Lower lobe of right lung (tissue), 2 donors: ENCODE measurements at regions not wholly inside any gene's neighbourhood (a gene's known extent, or its start where the extent isn't known, plus 50 kb on each side); places are given as distances from the start of the nearest gene placed in this dataset.
A peak's percentile ranks its signal among the peaks of the same experiment; 100 is the strongest.

Experiments used
- ATAC-seq, 2 donors: fragments of 200-7000 bp; cut with Tn5 transposase; one replicate each; pipeline ENCODE4 v1.9.1; 2020 to 2022; ENCODE audit warnings: mild to moderate bottlenecking in 2 of 2, moderate library complexity in 2 of 2
- DNase-seq: peaks from one replicate; pipeline ENCODE4 v3.0.0-alpha.2; 2020
- H3K27ac ChIP-seq: fragments of 200-600 bp; one replicate; pipeline ENCODE4 v1.8.0; 2022
- H3K27me3 ChIP-seq: fragments of 200-600 bp; one replicate; pipeline ENCODE4 v1.8.0; 2022; ENCODE audit warnings: low read depth
- H3K36me3 ChIP-seq: fragments of 200-600 bp; one replicate; pipeline ENCODE4 v1.8.0; 2022; ENCODE audit warnings: mild to moderate bottlenecking
- H3K4me1 ChIP-seq: fragments of 200-600 bp; one replicate; pipeline ENCODE4 v1.8.0; 2022
- H3K4me3 ChIP-seq: fragments of 200-600 bp; one replicate; pipeline ENCODE4 v1.8.0; 2022; ENCODE audit warnings: mild to moderate bottlenecking
- H3K9me3 ChIP-seq: fragments of 200-600 bp; one replicate; pipeline ENCODE4 v1.8.0; 2022
- intact Hi-C: fragments of 100-400 bp; cut with DNase I; formaldehyde crosslinking; loops from one replicate; pipeline ENCODE4 v1.11.0; 2022
- TF ChIP-seq, protein P1 (sequence below): fragments of 200-600 bp; IDR thresholded peaks from one replicate; pipeline ENCODE4 v1.8.0; 2022; ENCODE audit warnings: antibody characterized with exemption, mild to moderate bottlenecking
- donor health status: DM: no; HTN: yes; CAD: no; lungs with severe emphysema.

DNA sequence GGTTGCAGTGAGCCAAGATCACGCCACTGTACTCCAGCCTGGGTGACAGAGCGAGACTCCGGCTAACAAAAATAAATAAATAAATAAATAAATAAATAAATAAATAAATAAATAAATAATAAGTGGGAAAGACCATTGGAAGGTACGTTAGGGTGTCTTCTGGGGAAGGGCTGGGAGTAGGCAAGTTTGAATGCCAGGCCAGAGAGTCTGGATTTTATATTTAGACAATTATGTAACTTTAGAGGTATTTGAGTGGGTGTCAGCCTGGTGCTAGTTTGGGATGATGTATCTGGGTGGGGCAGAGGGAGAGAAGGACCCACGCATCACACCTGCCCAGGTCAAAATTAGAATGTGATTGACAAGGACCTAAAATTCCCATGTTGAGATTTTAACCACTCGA, 73.1 kb upstream of the PRNP start:
- intact Hi-C loops = no loop called here
- TF ChIP-seq, protein P1, sequence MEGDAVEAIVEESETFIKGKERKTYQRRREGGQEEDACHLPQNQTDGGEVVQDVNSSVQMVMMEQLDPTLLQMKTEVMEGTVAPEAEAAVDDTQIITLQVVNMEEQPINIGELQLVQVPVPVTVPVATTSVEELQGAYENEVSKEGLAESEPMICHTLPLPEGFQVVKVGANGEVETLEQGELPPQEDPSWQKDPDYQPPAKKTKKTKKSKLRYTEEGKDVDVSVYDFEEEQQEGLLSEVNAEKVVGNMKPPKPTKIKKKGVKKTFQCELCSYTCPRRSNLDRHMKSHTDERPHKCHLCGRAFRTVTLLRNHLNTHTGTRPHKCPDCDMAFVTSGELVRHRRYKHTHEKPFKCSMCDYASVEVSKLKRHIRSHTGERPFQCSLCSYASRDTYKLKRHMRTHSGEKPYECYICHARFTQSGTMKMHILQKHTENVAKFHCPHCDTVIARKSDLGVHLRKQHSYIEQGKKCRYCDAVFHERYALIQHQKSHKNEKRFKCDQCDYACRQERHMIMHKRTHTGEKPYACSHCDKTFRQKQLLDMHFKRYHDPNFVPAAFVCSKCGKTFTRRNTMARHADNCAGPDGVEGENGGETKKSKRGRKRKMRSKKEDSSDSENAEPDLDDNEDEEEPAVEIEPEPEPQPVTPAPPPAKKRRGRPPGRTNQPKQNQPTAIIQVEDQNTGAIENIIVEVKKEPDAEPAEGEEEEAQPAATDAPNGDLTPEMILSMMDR = no peak
- ATAC-seq = no peak
- DNase-seq = no peak
- no peaks in the 10 kb centered on the region for H3K9me3 ChIP-seq
- no peak overlapping the region for H3K4me3 ChIP-seq
- peaks cover 6% of the 10 kb centered on the region for H3K4me1 ChIP-seq
- H3K27me3 ChIP-seq = no peaks in the 10 kb centered on the region
- H3K36me3 ChIP-seq = no peaks in the 10 kb centered on the region
- no peak overlapping the region for H3K27ac ChIP-seq

GRCh38 chr20:4610871-4611270, 75.4 kb upstream of the PRNP start:
- TF ChIP-seq, protein P1 = no peak
- H3K27me3 ChIP-seq = no peaks in the 10 kb centered on the region
- no peak overlapping the region for H3K4me3 ChIP-seq
- intact Hi-C loops = no loop called here
- no peak for ATAC-seq
- no peak overlapping the region for H3K27ac ChIP-seq
- no peaks in the 10 kb centered on the region for H3K36me3 ChIP-seq
- H3K4me1 ChIP-seq = peaks cover 6% of the 10 kb centered on the region
- DNase-seq = no peak
- H3K9me3 ChIP-seq = no peaks in the 10 kb centered on the region

DNA sequence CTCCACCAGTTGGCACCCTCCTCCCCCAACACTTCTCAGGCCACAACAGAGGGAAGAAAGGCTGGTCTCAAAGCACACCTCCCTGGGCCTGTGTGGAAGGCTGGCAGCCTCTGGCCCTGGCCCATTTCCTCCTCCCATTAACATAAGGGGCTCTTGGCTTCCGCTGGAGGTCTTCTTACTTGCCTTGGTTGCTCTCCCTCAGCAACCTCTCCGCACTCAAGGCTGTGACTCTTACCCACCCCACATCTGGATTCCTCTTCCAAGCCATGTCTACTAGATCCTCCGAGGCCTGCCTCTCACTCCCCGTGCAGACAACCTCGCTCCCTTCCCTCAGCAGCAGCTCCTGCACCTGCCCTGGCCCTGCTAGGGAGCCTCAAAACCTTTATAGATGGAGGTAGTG, 76.7 kb upstream of the PRNP start:
- ATAC-seq (no peak), DNase-seq (no peak)
- intact Hi-C loops = loop anchor here (5.0 kb wide), 1 partner anchor 113 kb away; the partner anchor contains the start of gene PRND
- no peaks in the 10 kb centered on the region for H3K27me3 ChIP-seq
- no peak overlapping the region for H3K4me3 ChIP-seq
- H3K9me3 ChIP-seq = no peaks in the 10 kb centered on the region
- no peak overlapping the region for H3K27ac ChIP-seq
- H3K36me3 ChIP-seq = no peaks in the 10 kb centered on the region
- H3K4me1 ChIP-seq = peaks cover 6% of the 10 kb centered on the region
- TF ChIP-seq, protein P1 = no peak

DNA sequence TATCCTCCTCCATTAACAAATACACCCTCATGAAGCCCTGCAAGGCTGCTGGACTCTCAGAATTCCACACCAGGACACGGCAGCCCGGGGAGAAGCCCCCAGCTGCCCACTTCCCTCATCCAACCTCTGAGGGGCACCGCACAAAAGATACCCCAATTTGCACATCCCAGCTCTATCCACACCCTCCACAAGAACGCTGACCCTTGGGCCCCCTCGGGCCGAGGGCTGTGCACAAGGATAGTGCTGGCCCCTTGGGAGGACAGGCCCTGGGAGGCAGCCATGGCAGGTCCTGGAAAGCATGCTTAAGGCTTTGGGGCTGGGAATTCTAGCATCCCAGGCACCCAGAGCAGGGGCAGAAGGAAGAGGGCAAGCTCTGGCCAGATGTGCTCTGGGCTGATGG, 77.4 kb upstream of the PRNP start:
- Histone ChIP-seq H3K36me3 (no peaks in the 10 kb centered on the region), H3K4me1 (peaks cover under 1% of the 10 kb centered on the region), H3K4me3 (no peak overlapping the region), H3K9me3 (no peaks in the 10 kb centered on the region), H3K27me3 (peaks cover 4% of the 10 kb centered on the region), H3K27ac (no peak overlapping the region)
- ATAC-seq = no peak
- no peak for DNase-seq
- intact Hi-C loops = loop anchor here (5.0 kb wide), 1 partner anchor 113 kb away; the partner anchor contains the start of gene PRND
- TF ChIP-seq, protein P1 = no peak

DNA sequence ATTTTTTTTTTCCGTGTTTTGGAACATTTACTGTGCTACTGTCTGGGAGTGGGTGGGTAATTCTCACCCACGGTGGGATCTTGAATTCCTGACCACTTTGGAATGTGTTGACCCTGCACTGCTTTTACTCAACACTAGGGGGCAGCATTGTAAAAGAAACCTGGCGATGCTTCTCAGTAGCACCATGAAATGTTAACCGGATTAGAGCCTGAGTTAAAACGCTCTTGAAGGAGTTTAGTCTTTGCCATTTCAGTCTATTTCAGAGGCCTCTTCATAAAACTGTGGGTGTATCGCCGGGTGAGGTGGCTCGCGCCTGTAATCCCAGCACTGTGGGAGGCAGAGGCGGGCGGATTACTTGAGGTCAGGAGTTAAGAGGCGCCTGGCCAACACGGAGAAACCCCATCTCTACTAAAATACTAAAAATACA, 79.0 kb upstream of the PRNP start:
- peaks cover 4% of the 10 kb centered on the region for H3K27me3 ChIP-seq
- TF ChIP-seq, protein P1 = peak; percentile 94
- H3K36me3 ChIP-seq = no peaks in the 10 kb centered on the region
- intact Hi-C loops = loop anchor here (5.0 kb wide), 1 partner anchor 115 kb away; the partner anchor contains the start of gene PRND
- H3K4me3 ChIP-seq = no peak overlapping the region
- ATAC-seq = peak; percentile 83 to 87
- H3K4me1 ChIP-seq = no peaks in the 10 kb centered on the region
- no peak for DNase-seq
- no peak overlapping the region for H3K27ac ChIP-seq
- no peaks in the 10 kb centered on the region for H3K9me3 ChIP-seq
